Right hindlimb (tissue), 1 donor: ENCODE measurements at regions not wholly inside any gene's neighbourhood (a gene's known extent, or its start where the extent isn't known, plus 50 kb on each side); places are given as distances from the start of the nearest gene placed in this dataset.
"Not testable (repeated sequence)": the region's sequence is repeated elsewhere in the genome, so short reads cannot be mapped to it uniquely, and the experiment has no call there.

ENCODE experiments used
- DNase-seq: peaks from one replicate; pipeline ENCODE4 v3.0.0-alpha.2; 2018

GRCh38 chr12:31217356-31218130, 108.4 kb downstream of the SINHCAF start:
- no peak for DNase-seq

- no peak for DNase-seq
These were observed 107.5 kb downstream of the SINHCAF start for GRCh38 chr12:31218203-31219025.

- DNase-seq = no peak
These were observed 106.4 kb downstream of the SINHCAF start for GRCh38 chr12:31219521-31219920.

GRCh38 chr12:31220061-31220460, 105.9 kb downstream of the SINHCAF start:
- DNase-seq = no peak

- DNase-seq = no peak
These were observed 105.1 kb downstream of the SINHCAF start for GRCh38 chr12:31220633-31221550.

GRCh38 chr12:31221551-31221945, 104.4 kb downstream of the SINHCAF start:
- no peak for DNase-seq

- no peak for DNase-seq
These were observed 103.2 kb downstream of the SINHCAF start for GRCh38 chr12:31222620-31223222.

- not testable (repeated sequence) for DNase-seq
These were observed 102.3 kb downstream of the SINHCAF start for GRCh38 chr12:31223640-31224039.

- DNase-seq = no peak
These were observed 101.0 kb downstream of the SINHCAF start for GRCh38 chr12:31224768-31225448.

- DNase-seq = no peak
These were observed 100.1 kb downstream of the SINHCAF start for GRCh38 chr12:31225656-31226535.

GRCh38 chr12:31226639-31227038, 99.3 kb downstream of the SINHCAF start:
- DNase-seq = peak; percentile 70

- no peak for DNase-seq
These were observed 98.5 kb downstream of the SINHCAF start for GRCh38 chr12:31227401-31227981.

- peak; percentile 55 for DNase-seq
These were observed 96.8 kb downstream of the SINHCAF start for GRCh38 chr12:31228811-31229792.

- no peak for DNase-seq
These were observed 95.9 kb downstream of the SINHCAF start for GRCh38 chr12:31230004-31230403.
